GM12878 (cell line): ENCODE measurements at regions not wholly inside any gene's neighbourhood (a gene's known extent, or its start where the extent isn't known, plus 50 kb on each side); places are given as distances from the start of the nearest gene placed in this dataset.

Experiments
- ATAC-seq: fragments of 200-7000 bp; cut with Tn5 transposase; 3 replicates; pipeline ENCODE4 v1.9.1; 2020; ENCODE audit warnings: mild to moderate bottlenecking, moderate library complexity
- BruUV-seq: library from RNA; stranded (reverse); fragments of 400-500 nt; replicated peaks from 2 replicates; lab custom pipeline; 2021; lab: Mats Ljungman, UMichigan
- CTCF ChIA-PET: fragments of 300-600 bp; sonication (Branson Sonifier 250); formaldehyde crosslinking; extraction: SDS; loops from one replicate; lab custom pipeline; 2021; ENCODE audit warnings: inconsistent platforms; lab: Yijun Ruan, JAX
- POLR2A ChIA-PET: fragments of 350-600 bp; formaldehyde crosslinking; extraction: SDS; loops from one replicate; lab custom pipeline; 2021; ENCODE audit warnings: inconsistent platforms; lab: Charles Lee
- RAD21 ChIA-PET: fragments of 300-600 bp; sonication (Branson Sonifier 250); formaldehyde crosslinking; loops from one replicate; lab custom pipeline; 2023; ENCODE audit warnings: antibody characterized with exemption; ENCODE audit not compliant: unreplicated experiment; lab: Charles Lee
- SMC1A ChIA-PET: fragments of 300-600 bp; sonication (Branson Sonifier 250); formaldehyde crosslinking; loops from one replicate; lab custom pipeline; 2023; ENCODE audit not compliant: unreplicated experiment, uncharacterized antibody; lab: Charles Lee
- DNase-seq: peaks from one replicate; pipeline ENCODE4 v3.0.0-alpha.2; 2011; ENCODE audit warnings: low read depth, low spot score
- FAIRE-seq: peaks from 3 replicates; lab custom pipeline; 2011; peaks lifted over from hg19 to GRCh38; lab: Jason Lieb, UNC
- H2AFZ ChIP-seq: 2 replicates; pipeline ENCODE4 v1.6.0; 2011; ENCODE audit warnings: low read depth, low read length, control low read depth; ENCODE audit not compliant: control insufficient read depth
- H3K27ac ChIP-seq: 2 replicates; pipeline ENCODE4 v1.5.1; 2011; ENCODE audit warnings: control low read depth; ENCODE audit not compliant: control insufficient read depth, insufficient read depth
- H3K27me3 ChIP-seq, 2 experiments: replicated peaks in 1 of 2; 2 replicates each; pipeline versions ENCODE4 v1.6.0 to v1.6.1; 2011; ENCODE audit warnings: low read length in 1 of 2; ENCODE audit not compliant: control insufficient read depth in 2 of 2, insufficient read depth in 2 of 2
- H3K36me3 ChIP-seq, 2 experiments: 2 replicates each; pipeline ENCODE4 v1.5.1; 2011; ENCODE audit warnings: low read length in 1 of 2; ENCODE audit not compliant: control insufficient read depth in 2 of 2, insufficient read depth in 2 of 2
- H3K4me1 ChIP-seq: 2 replicates; pipeline ENCODE4 v1.6.1; 2011; ENCODE audit warnings: mild to moderate bottlenecking, low read length, moderate library complexity, mixed read lengths; ENCODE audit not compliant: control insufficient read depth, insufficient read depth
- H3K4me2 ChIP-seq: 2 replicates; pipeline ENCODE4 v1.6.0; 2011; ENCODE audit warnings: control low read depth; ENCODE audit not compliant: control insufficient read depth, insufficient read depth
- H3K4me3 ChIP-seq: fragments of 200-600 bp; sonication (generic); 2 replicates; pipeline ENCODE4 v1.5.1; 2016
- H3K79me2 ChIP-seq: 2 replicates; pipeline ENCODE4 v1.6.0; 2011; ENCODE audit warnings: low read length; ENCODE audit not compliant: control insufficient read depth, insufficient read depth
- H3K9ac ChIP-seq: 2 replicates; pipeline ENCODE4 v1.8.0; 2011; ENCODE audit warnings: low read length, control low read depth, mixed read lengths; ENCODE audit not compliant: control insufficient read depth, insufficient read depth
- H3K9me3 ChIP-seq: replicated peaks from 3 replicates; pipeline ENCODE4 v1.5.1; 2011; ENCODE audit warnings: mild to moderate bottlenecking, low read length; ENCODE audit not compliant: control insufficient read depth, insufficient read depth
- H4K20me1 ChIP-seq: 2 replicates; pipeline ENCODE4 v1.6.0; 2011; ENCODE audit not compliant: control insufficient read depth, insufficient read depth
- BCL3 ChIP-seq: IDR thresholded peaks from 2 replicates; pipeline ENCODE4 v1.6.1; 2011; ENCODE audit warnings: borderline replicate concordance, low read depth, mild to moderate bottlenecking, moderate library complexity, low read length; ENCODE audit not compliant: insufficient read depth, poor library complexity, severe bottlenecking
- ZBTB33 ChIP-seq: fragments of 450-650 bp; IDR thresholded peaks from 2 replicates; pipeline ENCODE4 v1.6.1; 2017; ENCODE audit warnings: mild to moderate bottlenecking
- WGBS: methylation state at CpG from one replicate; pipeline ENCODE4 v1.1.6; 2016; ENCODE audit warnings: low lambda C conversion rate; ENCODE audit not compliant: insufficient replicate concordance, insufficient coverage; ENCODE audit errors: missing lambda C conversion rate; 5-methylcytosine and 5-hydroxymethylcytosine counted together
- in situ Hi-C: fragments of 300-500 bp; cut with MboI; formaldehyde crosslinking; loops from 9 replicates; pipeline ENCODE4 v1.14.3; 2018; ENCODE audit warnings: mixed read lengths
- intact Hi-C: fragments of 100-400 bp; cut with micrococcal nuclease; formaldehyde crosslinking; loops from one replicate; pipeline ENCODE4 v1.14.2; 2022; ENCODE audit not compliant: unreplicated experiment

GRCh38 chr6:170018936-170019817, 267.8 kb downstream of the ERMARD start:
- Histone ChIP-seq H3K4me1 (no peaks in the 10 kb centered on the region), H3K4me3 (no peak overlapping the region), H3K79me2 (no peaks in the 10 kb centered on the region), H3K9ac (no peak overlapping the region), H4K20me1 (no peaks in the 10 kb centered on the region), H3K9me3 (no peaks in the 10 kb centered on the region; the same call in 2 of the 3 replicates), H3K27me3 (no peaks in the 10 kb centered on the region; a peak in 1 of 4 replicates), H3K4me2 (no peak overlapping the region), H2AFZ (no peak overlapping the region), H3K27ac (no peak overlapping the region), H3K36me3 (no peaks in the 10 kb centered on the region)
- BruUV-seq, result no TSS peak
- SMC1A ChIA-PET, result no interaction called here
- RAD21 ChIA-PET, result no interaction called here
- no peak for ATAC-seq
- in situ Hi-C loops (no loop called here), intact Hi-C loops (no loop called here)
- CTCF ChIA-PET, result no interaction called here
- no peak for DNase-seq
- TF ChIP-seq ZBTB33 (no peak), BCL3 (no peak)
- WGBS, result 27% methylated on average over 19 of the region's 19 CpGs
- no peak for FAIRE-seq
- POLR2A ChIA-PET, result no interaction called here
